WERI-Rb-1 (cell line): ENCODE measurements at regions not wholly inside any gene's neighbourhood (a gene's known extent, or its start where the extent isn't known, plus 50 kb on each side); places are given as distances from the start of the nearest gene placed in this dataset.

ENCODE experiments used
- DNase-seq: peaks from one replicate; pipeline ENCODE4 v3.0.0-alpha.2; 2020
- H3K27ac ChIP-seq: fragments of 250-450 bp; sonication (Bioruptor Pico); 2 replicates; pipeline ENCODE4 v1.5.1; 2020; ENCODE audit warnings: mild to moderate bottlenecking, moderate library complexity
- H3K27me3 ChIP-seq: fragments of 250-450 bp; sonication (Bioruptor Pico); 2 replicates; pipeline ENCODE4 v1.5.1; 2021; ENCODE audit warnings: mild to moderate bottlenecking, low read depth, moderate library complexity; ENCODE audit not compliant: insufficient read depth, severe bottlenecking
- H3K36me3 ChIP-seq: fragments of 250-450 bp; sonication (Bioruptor Pico); 2 replicates; pipeline ENCODE4 v1.5.1; 2020; ENCODE audit warnings: mild to moderate bottlenecking, moderate library complexity
- H3K4me3 ChIP-seq: 2 replicates; pipeline ENCODE4 v1.5.1; 2011; ENCODE audit warnings: low read depth, mild to moderate bottlenecking, control low read depth, low read length
- H3K9me3 ChIP-seq: fragments of 250-450 bp; sonication (Bioruptor Pico); 2 replicates; pipeline ENCODE4 v1.5.1; 2021; ENCODE audit warnings: mild to moderate bottlenecking, moderate library complexity; ENCODE audit not compliant: severe bottlenecking
- CTCF ChIP-seq: IDR thresholded peaks from 2 replicates; pipeline ENCODE4 v1.5.1; 2011; ENCODE audit warnings: low read depth, mild to moderate bottlenecking, control low read depth, inconsistent platforms, low read length

DNA sequence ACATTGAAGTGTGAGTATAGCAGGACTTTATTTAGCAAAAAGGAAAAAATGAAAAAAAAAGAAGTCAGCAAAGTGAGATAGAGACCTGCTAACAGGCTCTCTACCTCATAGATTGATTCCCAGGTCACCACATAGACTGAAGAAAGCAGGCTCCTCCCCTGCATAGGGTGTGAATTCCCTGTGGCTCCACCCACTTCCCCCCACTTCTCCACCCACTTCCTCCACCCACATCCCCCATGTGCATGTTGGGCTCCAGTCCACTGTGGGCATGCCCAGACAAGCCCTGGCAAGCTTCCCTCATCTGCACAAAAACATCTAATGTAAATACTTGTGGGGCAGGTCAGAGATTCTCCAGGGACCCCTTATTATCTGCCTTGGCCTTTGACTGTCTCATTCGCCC is 97.8 kb downstream of the TMEM47 start:
- DNase-seq: peak; percentile 13
- Histone ChIP-seq H3K9me3 (no peaks in the 10 kb centered on the region), H3K27me3 (no peaks in the 10 kb centered on the region), H3K36me3 (no peaks in the 10 kb centered on the region), H3K27ac (no peak overlapping the region), H3K4me3 (no peak overlapping the region)
- no peak for TF ChIP-seq CTCF

DNA sequence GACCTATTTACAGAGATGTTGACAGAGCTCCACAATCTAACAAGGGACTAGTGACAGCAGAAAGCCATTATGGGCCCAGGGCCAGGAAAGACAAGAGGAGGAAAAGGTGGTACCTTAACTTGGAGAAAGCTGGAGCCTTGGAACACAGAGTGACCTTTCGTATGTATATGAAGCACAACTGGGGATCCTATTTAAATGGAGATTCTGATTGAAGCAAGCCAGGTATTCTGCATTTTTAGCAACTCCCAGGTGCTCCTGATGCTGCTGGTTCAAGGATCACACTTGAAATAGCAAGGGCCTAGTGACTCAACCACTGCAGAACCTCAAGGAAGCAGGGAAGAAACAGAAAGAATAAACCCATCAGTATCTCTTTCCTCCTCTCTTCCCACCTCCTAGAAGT is 99.4 kb downstream of the TMEM47 start:
- no peak for TF ChIP-seq CTCF
- no peak overlapping the region for H3K4me3 ChIP-seq
- DNase-seq: no peak

GRCh38 chrX:34555481-34555880 is 101.6 kb downstream of the TMEM47 start:
- H3K27me3 ChIP-seq: no peaks in the 10 kb centered on the region
- no peak for DNase-seq
- no peak overlapping the region for H3K27ac ChIP-seq
- TF ChIP-seq CTCF: no peak
- no peaks in the 10 kb centered on the region for H3K36me3 ChIP-seq
- no peaks in the 10 kb centered on the region for H3K9me3 ChIP-seq
- no peak overlapping the region for H3K4me3 ChIP-seq

More for the DNA sequence above, 99.4 kb downstream of the TMEM47 start:
- Histone ChIP-seq H3K27ac (no peak overlapping the region), H3K27me3 (no peaks in the 10 kb centered on the region), H3K36me3 (no peaks in the 10 kb centered on the region), H3K9me3 (no peaks in the 10 kb centered on the region)

GRCh38 chrX:34546366-34546765 is 110.7 kb downstream of the TMEM47 start:
- DNase-seq: no peak
- Histone ChIP-seq H3K27ac (no peak overlapping the region), H3K9me3 (no peaks in the 10 kb centered on the region), H3K4me3 (no peak overlapping the region), H3K27me3 (no peaks in the 10 kb centered on the region), H3K36me3 (no peaks in the 10 kb centered on the region)
- no peak for TF ChIP-seq CTCF

DNA sequence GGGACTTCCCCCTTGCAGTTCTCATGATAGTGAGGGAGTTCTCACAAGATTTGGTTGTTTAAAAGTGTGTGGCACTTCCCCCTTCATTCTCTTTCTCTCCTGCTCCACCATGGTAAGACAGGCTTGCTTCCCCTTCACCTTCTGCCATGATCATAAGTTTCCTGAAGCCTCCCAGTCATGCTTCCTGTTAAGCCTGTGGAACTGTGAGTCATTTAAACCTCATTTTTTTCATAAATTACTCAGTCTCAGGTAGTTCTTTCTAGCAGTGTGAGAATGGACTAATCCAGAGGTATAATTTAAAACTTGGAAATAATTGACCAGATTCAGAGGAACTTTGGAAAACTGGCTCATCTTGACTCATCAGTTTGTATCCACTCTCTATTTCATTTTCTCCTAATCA is 129.0 kb downstream of the TMEM47 start:
- Histone ChIP-seq H3K36me3 (no peaks in the 10 kb centered on the region), H3K27me3 (peaks cover 3% of the 10 kb centered on the region), H3K4me3 (no peak overlapping the region), H3K9me3 (no peaks in the 10 kb centered on the region), H3K27ac (no peak overlapping the region)
- DNase-seq: no peak
- TF ChIP-seq CTCF: no peak

- peak; percentile 36 for TF ChIP-seq CTCF
- DNase-seq: no peak
Measured at GRCh38 chrX:34521563-34521962, 135.5 kb downstream of the TMEM47 start.

More at GRCh38 chrX:34521563-34521962, 135.5 kb downstream of the TMEM47 start:
- peaks cover 2% of the 10 kb centered on the region for H3K27me3 ChIP-seq
- H3K36me3 ChIP-seq: no peaks in the 10 kb centered on the region
- no peak overlapping the region for H3K4me3 ChIP-seq
- no peaks in the 10 kb centered on the region for H3K9me3 ChIP-seq
- no peak overlapping the region for H3K27ac ChIP-seq
